HG02840 (cell line): ENCODE measurements at regions not wholly inside any gene's neighbourhood (a gene's known extent, or its start where the extent isn't known, plus 50 kb on each side); places are given as distances from the start of the nearest gene placed in this dataset.

Experiments
- ATAC-seq: cut with Tn5 transposase; IDR thresholded peaks from one replicate; pipeline ENCODE4 v1.9.1; 2021; ENCODE audit warnings: mild to moderate bottlenecking, moderate library complexity, moderate number of reproducible peaks; ENCODE audit not compliant: unreplicated experiment, low FRiP score

DNA sequence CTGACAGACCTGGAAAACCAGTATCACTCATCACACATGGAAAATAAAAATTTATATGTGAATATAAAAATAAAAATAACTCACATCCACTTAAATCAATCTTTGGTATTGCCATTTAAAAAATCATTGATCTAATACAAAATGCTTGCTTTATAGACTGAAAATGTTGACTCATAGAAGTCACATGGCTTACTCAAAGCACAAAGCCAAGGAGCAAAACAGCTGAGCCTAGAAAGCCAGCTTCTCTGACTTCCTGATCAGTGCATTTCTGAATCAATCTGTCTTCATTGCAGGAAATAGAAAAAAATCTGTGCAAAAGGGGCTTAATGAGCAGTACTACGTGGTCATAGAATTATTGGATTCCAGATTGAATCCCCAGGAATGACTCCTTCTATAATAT is 176.9 kb upstream of the HS3ST1 start:
- ATAC-seq: no peak

DNA sequence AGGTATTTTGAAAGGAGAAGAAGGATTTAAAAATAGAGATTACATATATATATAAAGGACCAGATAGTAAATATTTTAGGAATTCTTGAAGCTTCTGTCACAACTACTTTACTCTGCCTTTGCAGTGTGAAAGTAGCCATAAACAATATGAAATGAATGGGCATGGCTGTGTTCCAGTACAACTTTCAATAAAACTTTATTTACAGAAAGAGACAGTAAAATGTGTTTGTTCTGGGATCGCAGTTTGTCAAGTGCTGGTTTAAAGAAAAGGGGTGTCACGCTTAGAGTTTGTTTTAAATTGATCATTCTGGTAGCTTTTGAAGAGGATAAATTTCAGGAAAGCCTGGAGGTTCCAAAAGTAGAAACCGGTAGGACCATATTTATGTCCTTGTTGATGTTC is 176.1 kb upstream of the HS3ST1 start:
- ATAC-seq: no peak

DNA sequence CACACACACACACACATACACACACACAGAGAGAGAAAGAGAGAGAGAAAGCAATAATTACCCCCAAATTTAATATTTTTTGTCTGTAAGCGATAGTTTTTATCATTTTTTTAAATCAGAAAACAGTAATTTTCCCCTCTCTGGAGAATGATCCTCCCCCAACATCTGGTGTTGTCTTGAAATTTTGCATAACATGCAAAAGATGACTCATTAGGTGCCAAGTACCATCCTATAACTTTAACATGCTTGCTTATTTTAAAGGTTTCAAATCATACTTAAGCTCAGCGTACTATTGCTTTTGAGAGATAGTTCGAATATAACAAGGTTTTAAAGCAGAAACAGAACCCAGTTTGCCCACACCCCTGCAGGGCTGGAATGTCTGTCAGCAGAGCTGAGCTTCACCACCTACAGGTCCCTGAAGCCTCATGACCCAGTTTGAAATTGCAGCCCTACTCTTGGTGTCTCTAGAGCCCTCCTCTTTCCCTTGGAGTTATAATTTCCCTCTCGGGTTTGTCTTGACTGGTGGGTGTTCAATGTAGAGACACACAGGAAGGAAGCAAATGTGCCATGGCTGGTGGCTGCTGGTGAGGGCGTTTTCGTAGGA is 175.0 kb upstream of the HS3ST1 start:
- ATAC-seq: no peak

DNA sequence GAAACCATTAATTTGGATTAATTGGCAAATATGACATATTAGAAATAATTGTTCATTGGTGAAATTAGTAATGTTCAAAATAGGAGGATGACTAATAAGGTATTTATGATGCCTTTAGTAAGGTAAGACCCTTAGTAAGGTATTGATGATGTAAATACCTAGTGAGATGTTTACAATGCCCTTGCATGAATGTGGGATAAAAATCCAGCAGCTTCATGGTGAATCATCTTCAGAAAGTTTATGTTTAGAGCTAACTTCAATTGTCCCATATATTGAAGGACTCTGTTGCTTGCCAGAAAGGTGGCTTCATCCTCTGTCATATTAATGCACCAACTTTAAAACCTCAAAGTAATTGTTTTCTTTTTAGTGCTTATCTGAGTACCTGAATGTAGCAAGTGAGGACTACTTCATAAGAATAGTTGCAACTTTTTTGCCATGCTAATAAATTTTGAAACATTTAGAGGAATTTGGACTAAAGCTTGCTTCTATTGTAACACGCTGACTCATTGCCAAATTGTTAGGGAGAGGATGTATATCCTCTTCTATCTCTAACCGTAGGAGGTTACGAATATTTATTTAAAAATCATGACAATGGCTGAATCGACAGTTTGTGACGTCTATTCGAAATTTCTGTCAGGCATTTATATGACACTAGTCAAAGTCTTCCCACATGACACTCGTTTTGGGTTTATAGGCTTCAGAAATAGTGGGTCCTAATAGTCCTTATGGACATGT is 174.1 kb upstream of the HS3ST1 start:
- no peak for ATAC-seq

DNA sequence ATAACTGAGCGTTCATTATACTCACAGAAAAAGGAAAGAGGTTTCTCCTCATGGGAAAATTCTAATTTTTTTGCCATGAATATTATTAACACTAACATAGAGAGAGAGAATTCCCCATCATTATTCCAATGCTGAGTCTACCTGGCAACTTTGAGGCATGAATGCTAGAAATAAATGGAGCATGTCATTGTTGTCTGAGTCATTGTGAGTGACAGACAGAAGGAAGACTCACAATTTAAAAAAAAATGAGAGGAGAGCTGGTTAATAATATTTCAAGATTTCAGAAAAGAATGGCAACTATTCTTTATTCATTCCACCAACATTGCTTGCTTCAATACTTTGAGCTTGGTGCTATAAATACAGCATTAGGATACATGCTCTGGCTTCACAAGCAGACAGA is 170.4 kb upstream of the HS3ST1 start:
- no peak for ATAC-seq

DNA sequence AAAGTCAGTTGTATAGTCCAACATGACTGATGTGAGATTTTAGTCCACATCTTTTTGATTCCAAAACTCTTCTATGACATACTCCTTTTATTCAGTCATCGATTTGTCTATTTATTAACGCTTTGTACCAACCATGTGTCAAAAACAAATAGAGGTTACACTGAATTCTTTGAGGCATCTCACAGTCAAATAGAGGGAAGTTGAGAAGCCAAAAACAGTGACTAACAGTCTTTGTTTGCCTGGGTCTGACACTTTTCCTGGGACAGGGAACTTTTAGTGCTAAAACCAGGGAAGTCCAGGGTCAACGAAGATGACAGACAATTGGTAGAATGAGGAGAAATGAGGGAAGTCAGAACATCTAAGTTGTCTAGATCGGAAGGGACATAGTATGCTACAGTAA is 169.9 kb upstream of the HS3ST1 start:
- ATAC-seq: no peak

DNA sequence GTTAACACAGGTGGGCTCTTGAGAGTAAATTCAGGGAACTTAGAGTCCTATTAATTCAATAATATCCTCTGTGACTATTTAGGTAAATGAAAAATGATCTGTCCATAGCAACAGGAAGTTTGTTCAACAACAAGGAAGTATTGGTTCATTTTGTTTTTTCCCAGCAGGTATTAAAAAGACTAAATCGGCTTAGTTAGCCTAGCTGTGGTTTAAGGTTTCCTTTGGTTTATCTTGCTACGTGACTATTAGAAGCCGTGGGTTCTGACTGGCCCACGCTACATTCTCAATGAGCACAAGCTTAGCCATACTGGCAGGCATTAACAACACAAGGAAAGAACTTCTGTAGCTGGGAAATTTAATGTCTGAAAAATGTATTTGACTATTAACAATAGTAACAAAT is 168.8 kb upstream of the HS3ST1 start:
- ATAC-seq: no peak

DNA sequence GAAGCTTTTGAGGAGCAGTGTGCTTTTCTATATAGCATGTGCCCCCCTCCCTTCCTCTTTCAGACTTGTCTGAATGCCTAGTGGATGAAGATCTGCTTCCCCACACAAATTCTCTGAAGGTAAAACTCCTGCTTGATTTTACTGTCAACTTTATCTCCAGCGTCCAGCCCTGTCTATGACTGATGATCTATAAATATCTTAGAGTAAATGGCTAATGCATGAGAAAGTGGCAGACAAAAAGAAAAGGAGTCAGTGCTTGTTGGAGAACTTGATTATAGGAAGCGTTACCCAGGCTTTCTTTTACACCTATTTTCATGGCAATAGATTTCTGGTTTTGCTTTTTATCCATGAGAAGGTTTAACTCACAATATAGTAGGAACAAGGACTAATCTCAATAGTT is 168.3 kb upstream of the HS3ST1 start:
- no peak for ATAC-seq

DNA sequence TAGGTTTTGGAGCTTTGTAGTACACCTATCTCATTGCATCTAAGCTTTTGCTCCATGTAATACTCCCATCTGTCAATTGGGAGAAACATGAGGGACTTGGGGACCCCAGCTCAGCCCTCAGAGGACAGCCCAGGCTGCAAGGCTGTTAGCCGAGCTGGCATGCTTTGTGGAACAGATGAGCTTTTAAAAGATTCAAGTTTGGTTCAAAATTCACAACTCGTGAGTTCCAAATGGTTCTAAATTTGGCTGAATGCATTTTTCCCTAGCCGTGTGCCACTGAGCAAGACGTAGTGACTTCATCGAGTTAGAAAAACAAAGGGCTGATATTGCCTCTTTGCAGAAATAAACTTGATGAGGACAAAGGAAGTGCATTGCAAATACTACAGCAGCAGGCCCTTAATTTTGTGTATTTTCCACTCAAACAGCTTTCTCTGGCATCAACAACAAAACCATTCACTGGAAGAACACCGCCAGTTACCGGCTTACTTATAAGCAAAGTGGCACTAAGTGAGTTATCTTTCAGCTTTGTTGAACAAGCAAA is 165.0 kb upstream of the HS3ST1 start:
- no peak for ATAC-seq

DNA sequence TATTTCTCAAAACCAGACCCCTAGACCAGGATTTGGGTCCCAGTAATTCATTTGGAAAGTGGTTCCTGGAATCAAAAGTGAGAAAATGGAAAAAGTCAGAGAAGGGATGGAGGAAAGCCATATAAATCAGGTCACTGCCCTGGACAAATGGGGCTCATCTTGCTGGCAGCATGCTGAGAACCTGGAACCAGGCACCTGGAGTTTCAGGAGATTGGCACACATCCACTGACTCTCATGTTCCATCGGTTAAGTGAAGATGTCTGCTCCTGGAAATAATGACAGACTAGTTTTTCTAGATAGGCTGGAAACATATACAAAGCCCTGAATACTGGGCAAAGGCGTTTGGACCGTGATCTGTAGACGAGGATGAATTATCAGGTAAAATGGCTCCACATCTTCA is 163.6 kb upstream of the HS3ST1 start:
- no peak for ATAC-seq

DNA sequence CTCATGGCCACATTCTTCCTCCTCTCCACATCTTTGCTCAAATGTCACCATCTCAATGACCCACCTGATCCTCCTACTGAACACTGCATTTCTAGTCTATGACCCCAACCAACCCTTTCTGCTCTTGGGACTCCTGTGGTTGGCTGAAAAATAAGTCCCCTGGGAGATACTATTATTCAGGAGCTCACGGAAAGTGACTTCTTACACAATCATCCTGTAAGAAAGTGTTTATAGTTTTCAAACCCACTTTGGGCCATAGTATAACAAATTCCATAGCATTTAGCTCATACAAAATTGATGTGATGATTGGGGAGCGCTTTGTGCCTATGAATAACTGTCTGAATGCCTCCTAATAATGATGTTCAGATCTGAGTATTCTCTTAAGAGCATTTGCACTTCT is 161.4 kb upstream of the HS3ST1 start:
- no peak for ATAC-seq

DNA sequence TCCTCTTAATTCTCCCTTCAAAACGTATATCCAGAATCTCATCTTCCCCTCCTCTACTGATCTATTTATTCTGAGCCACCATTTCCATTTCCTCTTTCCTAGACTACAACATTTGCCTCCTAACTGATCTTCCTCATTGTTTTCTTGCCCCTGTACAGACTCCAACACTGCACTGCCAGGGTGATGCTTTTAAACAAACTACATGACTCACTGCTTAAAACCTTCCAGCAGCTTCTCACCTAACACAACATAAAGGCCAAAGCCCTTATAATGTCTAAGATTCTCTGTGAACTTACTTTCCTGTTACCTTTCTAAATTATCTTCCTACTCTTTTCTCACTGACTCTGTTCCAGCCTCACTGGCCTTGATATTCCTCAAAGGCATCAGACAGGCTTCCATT is 161.0 kb upstream of the HS3ST1 start:
- ATAC-seq: no peak

DNA sequence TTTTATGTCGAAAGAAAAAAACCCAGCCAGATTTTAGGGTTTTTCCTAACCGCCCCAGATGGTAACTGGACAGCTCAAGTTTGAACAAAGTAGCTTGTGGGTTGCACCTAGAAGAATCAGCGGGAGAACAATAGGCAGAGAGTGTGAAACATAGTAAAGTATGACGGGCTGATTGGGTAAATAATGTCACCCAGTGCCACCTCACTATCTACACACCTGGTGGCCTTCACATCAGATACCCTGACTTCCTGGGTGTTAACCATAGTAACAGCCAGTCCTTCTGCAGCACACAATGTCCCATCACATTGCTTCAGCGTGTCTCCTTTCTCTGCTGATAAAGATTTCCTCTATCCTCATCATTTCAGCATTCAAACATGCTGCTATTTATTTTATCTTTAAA is 159.1 kb upstream of the HS3ST1 start:
- no peak for ATAC-seq

DNA sequence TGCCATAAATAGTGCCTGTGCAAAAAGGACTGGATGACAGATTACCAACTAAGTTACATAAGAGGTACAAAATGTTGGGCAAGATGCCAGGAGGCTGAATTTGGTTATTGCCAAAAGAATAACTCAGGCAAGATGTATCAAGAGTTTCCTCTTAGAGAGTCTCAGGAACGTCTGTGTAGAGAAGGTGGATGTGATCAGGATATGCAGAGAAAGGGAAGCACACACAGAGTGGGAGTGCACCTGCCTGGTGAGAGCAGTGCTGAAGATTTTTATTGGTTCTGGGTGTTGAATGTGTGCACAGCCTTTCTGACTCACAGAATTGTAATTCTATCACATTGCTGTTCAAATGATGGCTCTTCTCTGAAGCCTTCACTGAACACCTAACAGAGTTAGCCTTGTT is 156.8 kb upstream of the HS3ST1 start:
- ATAC-seq: no peak

DNA sequence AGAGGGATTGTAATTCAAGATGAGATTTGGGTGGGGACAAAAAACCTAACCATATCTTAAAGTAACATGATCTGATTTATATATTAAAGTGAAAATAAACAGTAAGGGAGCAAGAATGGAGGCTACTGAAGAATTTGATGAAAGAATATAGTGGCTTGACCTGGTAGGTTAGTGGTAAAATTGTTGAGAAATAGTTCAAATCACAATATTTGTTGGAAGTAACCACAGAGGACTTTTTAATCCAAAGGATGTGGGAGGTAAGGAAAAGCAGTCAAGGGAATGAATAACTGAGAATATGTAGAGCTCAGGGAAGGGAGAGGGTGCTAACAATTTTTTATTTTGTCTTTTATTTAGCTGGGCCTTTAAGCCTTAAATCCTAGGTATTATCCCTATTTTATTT is 139.8 kb upstream of the HS3ST1 start:
- ATAC-seq: no peak

DNA sequence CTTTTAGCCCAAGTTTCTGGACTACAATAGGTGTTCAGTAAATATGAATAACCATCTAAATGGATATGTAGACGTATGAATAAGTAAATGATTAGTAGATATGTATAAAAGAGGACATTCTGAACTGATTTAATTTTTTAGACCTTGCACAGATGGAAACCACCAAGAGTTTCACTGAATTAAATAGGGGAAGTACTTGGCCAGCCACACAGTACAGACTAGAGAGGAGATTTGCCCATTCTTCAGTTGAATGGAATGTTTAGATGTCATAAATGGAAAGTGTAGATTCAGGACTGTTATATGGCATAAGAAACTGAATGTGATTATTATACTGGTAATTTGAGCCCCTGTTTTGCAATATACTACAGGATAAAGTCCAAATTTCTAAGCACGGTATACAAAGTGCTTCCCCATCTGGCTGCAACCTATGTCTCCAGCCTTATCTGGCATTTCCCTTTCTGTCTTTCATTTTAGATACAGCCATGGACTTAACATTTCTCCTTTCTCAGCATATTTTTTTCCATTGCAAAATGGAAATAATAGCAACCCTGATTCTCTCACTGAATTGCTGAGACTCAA is 137.8 kb upstream of the HS3ST1 start:
- no peak for ATAC-seq

DNA sequence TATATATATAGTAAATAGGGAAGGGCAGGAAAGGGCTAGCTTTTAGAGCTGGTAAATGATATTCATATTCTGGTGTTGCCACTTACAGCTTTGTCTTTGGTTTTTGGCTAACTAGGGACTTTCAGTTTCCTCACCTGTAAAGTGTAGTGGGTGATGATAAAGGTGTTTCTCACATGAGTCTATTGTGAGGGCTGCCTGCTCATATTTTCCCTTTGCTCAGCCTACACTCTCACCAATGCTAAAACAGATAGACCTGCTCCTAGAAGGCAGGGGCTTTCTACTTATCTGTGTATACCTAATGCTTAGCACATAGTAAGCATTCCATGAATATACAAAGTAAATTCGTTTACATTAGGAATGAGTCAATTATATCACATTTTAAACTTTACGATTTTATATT is 137.2 kb upstream of the HS3ST1 start:
- no peak for ATAC-seq

DNA sequence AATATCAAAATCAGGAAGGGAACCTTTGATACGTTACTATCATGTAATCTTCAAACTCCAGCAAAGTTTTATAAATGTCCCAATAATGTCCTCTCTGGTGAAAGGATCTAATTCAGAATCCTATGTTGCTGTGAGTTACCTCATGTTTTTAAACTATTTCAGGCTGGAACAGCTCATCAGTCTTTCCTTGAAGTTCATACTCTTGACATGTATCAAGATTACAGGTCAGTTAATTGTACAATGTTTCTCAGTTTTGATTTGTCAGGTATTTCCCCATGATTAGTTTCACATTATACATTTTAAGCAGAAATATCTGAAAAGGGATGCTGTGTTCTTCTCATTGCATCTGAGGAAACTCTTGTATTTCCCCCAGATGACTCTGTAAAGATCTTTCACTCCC is 136.5 kb upstream of the HS3ST1 start:
- ATAC-seq: no peak

DNA sequence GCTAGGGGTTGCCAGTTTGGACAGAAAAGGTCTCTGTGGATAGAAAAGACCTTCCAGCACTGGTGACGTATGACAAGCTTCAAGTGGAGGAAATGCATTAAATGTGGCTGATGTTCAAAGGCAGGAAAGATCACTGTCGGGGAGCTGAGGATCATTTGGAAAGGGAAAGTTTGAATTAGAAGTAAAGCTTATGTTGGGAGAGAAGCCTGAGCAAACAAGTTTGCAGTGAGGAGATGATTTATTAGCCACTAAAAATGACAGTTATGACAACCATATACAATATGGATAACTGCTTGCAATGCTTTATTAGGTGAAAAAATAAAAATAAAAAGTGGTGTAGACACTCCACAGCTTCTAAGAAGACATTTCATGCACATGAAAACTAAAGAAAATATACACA is 135.3 kb upstream of the HS3ST1 start:
- no peak for ATAC-seq

DNA sequence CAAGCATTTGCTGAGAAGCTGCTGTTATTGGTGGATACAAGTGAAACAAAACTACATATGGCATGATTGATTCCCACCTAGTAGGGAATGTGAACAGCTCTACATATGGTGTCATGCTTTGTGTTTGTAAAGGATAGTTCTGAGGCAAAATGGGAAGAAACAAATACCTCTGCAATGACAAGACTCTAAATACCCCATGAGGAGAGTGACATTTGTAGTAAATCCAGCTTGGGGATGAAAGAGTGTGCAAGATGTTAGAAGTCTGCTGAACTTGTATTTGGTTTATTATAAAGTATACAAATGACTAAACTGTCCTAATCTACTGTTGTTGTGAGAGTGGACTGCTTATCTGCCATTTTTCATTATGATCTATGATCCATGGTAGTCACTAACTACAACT is 120.8 kb upstream of the HS3ST1 start:
- no peak for ATAC-seq

DNA sequence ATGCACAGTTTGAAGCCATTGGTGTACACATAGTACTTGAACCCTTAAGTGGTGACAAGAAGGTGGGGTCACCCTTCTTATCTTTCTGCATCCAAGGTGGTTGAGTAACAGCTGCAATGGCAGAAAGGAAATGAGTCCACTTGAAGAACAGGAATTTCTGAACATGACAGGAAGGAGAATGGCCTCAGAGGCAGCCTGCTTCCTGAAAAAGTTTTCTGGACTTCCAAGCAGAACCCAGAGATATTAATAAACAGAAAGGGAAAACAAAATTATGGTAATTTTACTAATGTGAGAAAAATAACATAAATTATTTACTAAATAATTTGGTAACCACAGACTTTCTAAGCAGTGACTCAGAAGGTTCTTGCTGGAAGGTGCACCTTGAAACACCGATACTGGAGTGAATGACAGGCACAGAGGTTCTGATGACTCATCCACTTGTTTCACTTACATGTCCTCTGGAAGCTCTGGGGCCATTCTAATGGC is 119.9 kb upstream of the HS3ST1 start:
- no peak for ATAC-seq
